ENCODE measurements at regions not wholly inside any gene's neighbourhood (a gene's known extent, or its start where the extent isn't known, plus 50 kb on each side); places are given as distances from the start of the nearest gene placed in this dataset.

DNA sequence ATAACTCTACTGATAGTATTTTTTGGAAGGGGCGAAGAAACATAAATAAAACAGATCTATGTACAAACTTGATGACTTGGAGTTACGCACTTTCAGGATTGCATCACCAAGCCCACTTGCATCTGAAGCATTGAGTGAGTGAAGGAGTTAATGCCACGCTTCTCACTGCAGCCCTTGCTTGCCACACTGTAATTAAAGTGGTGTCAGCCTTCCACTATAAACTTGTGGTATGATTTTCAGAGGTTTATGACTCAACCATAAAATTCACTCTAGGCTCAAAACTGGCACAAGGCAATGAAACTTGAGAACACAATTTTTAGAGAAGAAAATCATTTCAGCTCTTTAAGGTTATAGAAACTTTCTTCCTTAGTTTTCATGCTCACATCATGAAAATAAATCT, 93.9 kb upstream of the PRMT6 start:
- Histone ChIP-seq H3K4me2 (no peak overlapping the region), H3K36me3 (replicated peaks; ENCODE audit: insufficient read depth, low read depth) (no peaks in the 10 kb centered on the region), H3K9me3 (ENCODE audit: low read depth) (no peaks in the 10 kb centered on the region), H3K4me1 (ENCODE audit: insufficient read depth) (no peaks in the 10 kb centered on the region), H2AFZ (no peak overlapping the region), H3K27ac (no peak overlapping the region), H4K20me1 (ENCODE audit: insufficient read depth, poor library complexity, severe bottlenecking) (no peaks in the 10 kb centered on the region), H3K27me3 (no peaks in the 10 kb centered on the region), H3K4me3 (no peak overlapping the region), H3K9me2 (replicated peaks; ENCODE audit: insufficient read depth) (no peaks in the 10 kb centered on the region), H3K79me2 (no peaks in the 10 kb centered on the region)
- no peak for DNase-seq (ENCODE audit: low spot score)
- 85% methylated on average over 3 of the region's 3 CpGs for WGBS (ENCODE audit: low lambda C conversion rate, missing lambda C conversion rate)
- TF ChIP-seq, protein P1, sequence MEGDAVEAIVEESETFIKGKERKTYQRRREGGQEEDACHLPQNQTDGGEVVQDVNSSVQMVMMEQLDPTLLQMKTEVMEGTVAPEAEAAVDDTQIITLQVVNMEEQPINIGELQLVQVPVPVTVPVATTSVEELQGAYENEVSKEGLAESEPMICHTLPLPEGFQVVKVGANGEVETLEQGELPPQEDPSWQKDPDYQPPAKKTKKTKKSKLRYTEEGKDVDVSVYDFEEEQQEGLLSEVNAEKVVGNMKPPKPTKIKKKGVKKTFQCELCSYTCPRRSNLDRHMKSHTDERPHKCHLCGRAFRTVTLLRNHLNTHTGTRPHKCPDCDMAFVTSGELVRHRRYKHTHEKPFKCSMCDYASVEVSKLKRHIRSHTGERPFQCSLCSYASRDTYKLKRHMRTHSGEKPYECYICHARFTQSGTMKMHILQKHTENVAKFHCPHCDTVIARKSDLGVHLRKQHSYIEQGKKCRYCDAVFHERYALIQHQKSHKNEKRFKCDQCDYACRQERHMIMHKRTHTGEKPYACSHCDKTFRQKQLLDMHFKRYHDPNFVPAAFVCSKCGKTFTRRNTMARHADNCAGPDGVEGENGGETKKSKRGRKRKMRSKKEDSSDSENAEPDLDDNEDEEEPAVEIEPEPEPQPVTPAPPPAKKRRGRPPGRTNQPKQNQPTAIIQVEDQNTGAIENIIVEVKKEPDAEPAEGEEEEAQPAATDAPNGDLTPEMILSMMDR (IDR thresholded peaks at IDR 0.05; ENCODE audit: poor library complexity) = no peak
- no peak for TF ChIP-seq EZH2phosphoT487 (IDR thresholded peaks at IDR 0.05; ENCODE audit: low read depth, severe bottlenecking, unreplicated experiment)
- no peak for TF ChIP-seq EZH2 (IDR thresholded peaks at IDR 0.05; ENCODE audit: borderline replicate concordance)

DNA sequence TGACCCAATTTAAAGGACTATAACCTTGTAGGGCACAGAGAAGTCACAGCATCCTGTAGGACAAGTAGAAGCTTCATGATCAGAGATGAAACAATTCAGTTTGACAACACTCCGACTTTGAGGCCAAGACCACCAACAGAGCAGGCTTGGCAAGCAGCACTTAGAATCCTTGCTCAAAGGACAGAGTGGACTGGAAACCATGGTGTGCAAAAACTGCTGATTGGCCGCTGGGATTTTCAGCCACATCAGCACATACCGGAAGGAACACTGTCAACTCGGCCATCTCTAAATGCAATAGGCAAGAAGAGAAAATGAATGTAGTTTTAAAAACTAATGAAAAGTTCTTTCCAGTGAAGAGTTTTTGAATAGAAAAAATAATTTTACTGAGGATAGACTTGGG, 92.0 kb upstream of the PRMT6 start:
- 86% methylated on average over 4 of the region's 4 CpGs for WGBS (ENCODE audit: low lambda C conversion rate, missing lambda C conversion rate)
- H3K4me2 ChIP-seq = no peak overlapping the region
- no peaks in the 10 kb centered on the region for H3K79me2 ChIP-seq
- H3K4me3 ChIP-seq = no peak overlapping the region
- no peak for DNase-seq (ENCODE audit: low spot score)
- no peaks in the 10 kb centered on the region for H3K36me3 ChIP-seq (replicated peaks; ENCODE audit: insufficient read depth, low read depth)
- no peaks in the 10 kb centered on the region for H3K4me1 ChIP-seq (ENCODE audit: insufficient read depth)
- no peak overlapping the region for H2AFZ ChIP-seq
- H4K20me1 ChIP-seq (ENCODE audit: insufficient read depth, poor library complexity, severe bottlenecking) = no peaks in the 10 kb centered on the region
- no peak for TF ChIP-seq EZH2 (IDR thresholded peaks at IDR 0.05; ENCODE audit: borderline replicate concordance)
- TF ChIP-seq, protein P1 (IDR thresholded peaks at IDR 0.05; ENCODE audit: poor library complexity) = no peak
- no peak for TF ChIP-seq EZH2phosphoT487 (IDR thresholded peaks at IDR 0.05; ENCODE audit: low read depth, severe bottlenecking, unreplicated experiment)
- H3K27ac ChIP-seq = no peak overlapping the region
- H3K27me3 ChIP-seq = no peaks in the 10 kb centered on the region
- H3K9me2 ChIP-seq (replicated peaks; ENCODE audit: insufficient read depth) = no peaks in the 10 kb centered on the region
- H3K9me3 ChIP-seq (ENCODE audit: low read depth) = no peaks in the 10 kb centered on the region

DNA sequence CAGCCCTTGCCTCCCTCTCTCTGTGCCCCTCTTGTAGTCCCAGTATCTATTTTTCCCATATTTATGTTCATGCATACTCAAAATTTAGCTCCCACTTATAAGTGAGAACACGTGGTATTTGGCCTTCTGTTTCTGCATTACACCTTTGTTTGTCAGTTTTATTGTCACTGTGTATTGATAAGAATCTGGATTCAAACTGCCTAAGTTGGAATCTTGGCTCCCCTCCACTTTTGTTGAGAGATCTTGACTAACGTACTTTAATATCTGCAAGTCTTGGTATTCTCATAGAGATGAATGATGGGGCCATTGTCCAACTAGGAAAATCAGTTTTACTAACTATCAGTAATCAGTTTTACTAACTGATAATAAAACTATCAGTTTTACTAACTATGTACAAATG, 87.8 kb upstream of the PRMT6 start:
- Histone ChIP-seq H3K79me2 (no peaks in the 10 kb centered on the region), H3K4me1 (ENCODE audit: insufficient read depth) (no peaks in the 10 kb centered on the region), H4K20me1 (ENCODE audit: insufficient read depth, poor library complexity, severe bottlenecking) (no peaks in the 10 kb centered on the region), H3K27me3 (no peaks in the 10 kb centered on the region), H2AFZ (no peak overlapping the region), H3K9me2 (replicated peaks; ENCODE audit: insufficient read depth) (no peaks in the 10 kb centered on the region), H3K9me3 (ENCODE audit: low read depth) (no peaks in the 10 kb centered on the region), H3K4me2 (no peak overlapping the region), H3K36me3 (replicated peaks; ENCODE audit: insufficient read depth, low read depth) (no peaks in the 10 kb centered on the region), H3K27ac (no peak overlapping the region), H3K4me3 (no peak overlapping the region)
- DNase-seq (ENCODE audit: low spot score) = no peak
- TF ChIP-seq, protein P1 (IDR thresholded peaks at IDR 0.05; ENCODE audit: poor library complexity) = no peak
- TF ChIP-seq EZH2phosphoT487 (IDR thresholded peaks at IDR 0.05; ENCODE audit: low read depth, severe bottlenecking, unreplicated experiment) (no peak), EZH2 (IDR thresholded peaks at IDR 0.05; ENCODE audit: borderline replicate concordance) (no peak)
- 73% methylated on average over 2 of the region's 2 CpGs for WGBS (ENCODE audit: low lambda C conversion rate, missing lambda C conversion rate)

DNA sequence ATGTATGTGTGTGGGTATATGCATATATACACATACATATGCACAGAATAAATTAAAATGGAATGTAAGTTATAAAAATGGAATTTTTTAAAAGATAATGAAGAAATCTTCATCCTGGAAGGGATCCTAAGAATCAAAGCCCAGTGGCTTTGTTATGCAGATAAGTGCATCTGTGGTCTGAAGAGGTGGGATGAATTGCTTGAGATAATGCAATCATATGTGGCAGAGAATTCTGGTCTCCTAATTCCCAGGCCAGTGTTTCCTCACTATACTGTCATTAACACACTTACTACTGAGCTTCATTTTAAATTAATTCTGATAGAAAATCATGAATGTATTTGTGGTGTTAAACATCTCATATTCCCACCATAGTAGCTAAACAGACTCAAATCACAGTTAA, 86.7 kb upstream of the PRMT6 start:
- no peaks in the 10 kb centered on the region for H3K79me2 ChIP-seq
- no peaks in the 10 kb centered on the region for H3K9me2 ChIP-seq (replicated peaks; ENCODE audit: insufficient read depth)
- H3K27ac ChIP-seq = no peak overlapping the region
- H3K4me3 ChIP-seq = no peak overlapping the region
- no peak overlapping the region for H3K4me2 ChIP-seq
- H3K27me3 ChIP-seq = no peaks in the 10 kb centered on the region
- TF ChIP-seq EZH2phosphoT487 (IDR thresholded peaks at IDR 0.05; ENCODE audit: low read depth, severe bottlenecking, unreplicated experiment) = no peak
- TF ChIP-seq, protein P1 (IDR thresholded peaks at IDR 0.05; ENCODE audit: poor library complexity) = no peak
- no peak for TF ChIP-seq EZH2 (IDR thresholded peaks at IDR 0.05; ENCODE audit: borderline replicate concordance)
- H3K9me3 ChIP-seq (ENCODE audit: low read depth) = no peaks in the 10 kb centered on the region
- H3K4me1 ChIP-seq (ENCODE audit: insufficient read depth) = no peaks in the 10 kb centered on the region
- H3K36me3 ChIP-seq (replicated peaks; ENCODE audit: insufficient read depth, low read depth) = no peaks in the 10 kb centered on the region
- H2AFZ ChIP-seq = no peak overlapping the region
- DNase-seq (ENCODE audit: low spot score) = no peak
- no peaks in the 10 kb centered on the region for H4K20me1 ChIP-seq (ENCODE audit: insufficient read depth, poor library complexity, severe bottlenecking)
